Mesenchymal stem cell (in vitro differentiated cells and primary cell): ENCODE measurements at regions not wholly inside any gene's neighbourhood (a gene's known extent, or its start where the extent isn't known, plus 50 kb on each side); places are given as distances from the start of the nearest gene placed in this dataset.

Experiments used
- DNase-seq: peaks from one replicate; pipeline ENCODE4 v3.0.0-alpha.2; 2013
- H2AFZ ChIP-seq: one replicate; pipeline ENCODE4 v1.6.1; 2013; ENCODE audit warnings: low read depth, mild to moderate bottlenecking, control low read depth, inconsistent platforms, low read length, moderate library complexity
- H2AK5ac ChIP-seq: 2 replicates; pipeline ENCODE4 v1.6.1; 2013; ENCODE audit warnings: low read length, moderate library complexity, mild to moderate bottlenecking, inconsistent platforms; ENCODE audit not compliant: severe bottlenecking
- H2BK120ac ChIP-seq: one replicate; pipeline ENCODE4 v1.6.1; 2013; ENCODE audit warnings: low read depth, mild to moderate bottlenecking, inconsistent platforms, low read length, moderate library complexity
- H2BK12ac ChIP-seq, 2 experiments: one replicate each; pipeline ENCODE4 v1.6.1; 2013; ENCODE audit warnings: inconsistent platforms in 2 of 2, low read length in 2 of 2, mild to moderate bottlenecking in 2 of 2, moderate library complexity in 2 of 2, control low read depth in 1 of 2
- H2BK15ac ChIP-seq: one replicate; pipeline ENCODE4 v1.6.1; 2013; ENCODE audit warnings: mild to moderate bottlenecking, low read depth, inconsistent platforms; ENCODE audit not compliant: poor library complexity, severe bottlenecking
- H2BK5ac ChIP-seq: 2 replicates; pipeline ENCODE4 v1.6.1; 2013; ENCODE audit warnings: low read depth, mild to moderate bottlenecking, low read length, control low read depth, inconsistent platforms; ENCODE audit not compliant: poor library complexity, severe bottlenecking
- H3K14ac ChIP-seq, 2 experiments: one replicate each; pipeline ENCODE4 v1.6.1; 2013; ENCODE audit warnings: inconsistent platforms in 2 of 2, low read length in 2 of 2, control low read depth in 1 of 2, mild to moderate bottlenecking in 1 of 2, moderate library complexity in 1 of 2
- H3K18ac ChIP-seq, 2 experiments: one replicate each; pipeline ENCODE4 v1.6.1; 2013; ENCODE audit warnings: inconsistent platforms in 2 of 2, low read length in 2 of 2, control low read depth in 1 of 2, low read depth in 1 of 2, mild to moderate bottlenecking in 1 of 2
- H3K23ac ChIP-seq, 2 experiments: one replicate each; pipeline ENCODE4 v1.6.1; 2013; ENCODE audit warnings: inconsistent platforms in 2 of 2, low read length in 2 of 2, mild to moderate bottlenecking in 2 of 2, moderate library complexity in 2 of 2, control low read depth in 1 of 2
- H3K27ac ChIP-seq: 2 replicates; pipeline ENCODE4 v1.5.1; 2013; ENCODE audit warnings: mild to moderate bottlenecking, moderate library complexity, low read length, control low read depth, inconsistent platforms; ENCODE audit not compliant: poor library complexity, severe bottlenecking
- H3K27me3 ChIP-seq, 2 experiments: 2 replicates each; pipeline versions ENCODE4 v1.6.1 to v1.7.0; 2013; ENCODE audit warnings: low read length in 2 of 2, mild to moderate bottlenecking in 2 of 2, moderate library complexity in 2 of 2, control low read depth in 1 of 2, inconsistent platforms in 1 of 2; ENCODE audit not compliant: control insufficient read depth in 1 of 2, insufficient read depth in 1 of 2
- H3K36me3 ChIP-seq, 2 experiments: 2 replicates each; pipeline versions ENCODE4 v1.6.1 to v1.7.0; 2013; ENCODE audit warnings: low read length in 2 of 2, control low read depth in 1 of 2, inconsistent platforms in 1 of 2, low read depth in 1 of 2, mild to moderate bottlenecking in 1 of 2; ENCODE audit not compliant: insufficient read depth in 2 of 2, control insufficient read depth in 1 of 2
- H3K4ac ChIP-seq, 2 experiments: one replicate each; pipeline ENCODE4 v1.6.1; 2013; ENCODE audit warnings: inconsistent platforms in 2 of 2, low read length in 2 of 2, mild to moderate bottlenecking in 2 of 2, moderate library complexity in 2 of 2, control low read depth in 1 of 2, low read depth in 1 of 2
- H3K4me1 ChIP-seq: 2 replicates; pipeline ENCODE4 v1.6.1; 2013; ENCODE audit warnings: low read depth, low read length, control low read depth; ENCODE audit not compliant: control insufficient read depth, insufficient read depth
- H3K4me2 ChIP-seq: 2 replicates; pipeline ENCODE4 v1.6.1; 2013; ENCODE audit warnings: low read length, mild to moderate bottlenecking, inconsistent platforms; ENCODE audit not compliant: poor library complexity, severe bottlenecking
- H3K4me3 ChIP-seq, 2 experiments: 2 replicates each; pipeline versions ENCODE4 v1.5.1 to v1.7.0; 2013; ENCODE audit warnings: low read length in 2 of 2, mild to moderate bottlenecking in 2 of 2, control low read depth in 1 of 2, low read depth in 1 of 2; ENCODE audit not compliant: insufficient read depth in 1 of 2
- H3K79me1 ChIP-seq: replicated peaks from 2 replicates; pipeline ENCODE4 v1.6.1; 2013; ENCODE audit warnings: mild to moderate bottlenecking, control low read depth, low read length, inconsistent platforms; ENCODE audit not compliant: poor library complexity, severe bottlenecking
- H3K9ac ChIP-seq: 2 replicates; pipeline ENCODE4 v1.7.0; 2013; ENCODE audit warnings: mild to moderate bottlenecking, low read length, moderate library complexity
- H3K9me3 ChIP-seq: 2 replicates; pipeline ENCODE4 v1.7.0; 2013; ENCODE audit warnings: mild to moderate bottlenecking, low read length; ENCODE audit not compliant: control insufficient read depth
- H4K8ac ChIP-seq: one replicate; pipeline ENCODE4 v1.6.1; 2013; ENCODE audit warnings: inconsistent platforms, mild to moderate bottlenecking, low read length, moderate library complexity
- H4K91ac ChIP-seq: one replicate; pipeline ENCODE4 v1.6.1; 2013; ENCODE audit warnings: mild to moderate bottlenecking, low read length, inconsistent platforms
- WGBS: methylation state at CpG from one replicate; pipeline ENCODE4 v1.1.7; 2013; ENCODE audit warnings: mixed read lengths; 5-methylcytosine and 5-hydroxymethylcytosine counted together

DNA sequence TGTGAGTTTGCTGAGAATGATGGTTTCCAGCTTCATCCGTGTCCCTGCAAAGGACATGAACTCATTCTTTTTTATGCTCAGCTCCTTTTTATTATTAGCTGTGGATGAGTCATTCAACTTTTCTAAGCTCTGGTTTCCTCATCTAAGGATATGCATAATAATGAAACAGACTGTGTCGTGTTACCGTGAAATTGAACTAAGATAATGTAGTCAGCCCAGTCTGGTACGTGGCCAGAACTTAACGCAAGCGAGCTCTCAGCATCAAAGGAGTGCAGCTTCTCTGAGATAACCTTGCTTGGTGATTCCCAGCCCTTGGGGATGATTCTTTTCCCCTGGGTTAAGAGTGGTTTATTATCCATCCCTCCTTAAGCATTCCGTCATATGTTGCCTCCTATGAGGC is 454.3 kb upstream of the EEF2KMT start:
- Histone ChIP-seq H3K4me3 (no peak overlapping the region), H2AFZ (no peak overlapping the region), H3K79me1 (no peaks in the 10 kb centered on the region), H2AK5ac (no peak overlapping the region), H2BK12ac (no peak overlapping the region), H4K8ac (no peak overlapping the region), H3K9ac (no peak overlapping the region), H3K14ac (no peak overlapping the region), H3K18ac (no peak overlapping the region), H2BK15ac (no peak overlapping the region), H4K91ac (no peak overlapping the region), H3K4ac (no peak overlapping the region), H3K23ac (no peak overlapping the region), H3K27ac (no peak overlapping the region), H3K27me3 (no peaks in the 10 kb centered on the region), H2BK5ac (no peak overlapping the region), H2BK120ac (no peak overlapping the region), H3K9me3 (no peaks in the 10 kb centered on the region), H3K4me1 (no peaks in the 10 kb centered on the region), H3K36me3 (no peaks in the 10 kb centered on the region), H3K4me2 (no peak overlapping the region)
- DNase-seq = no peak
- WGBS = 77% methylated on average over 6 of the region's 7 CpGs

DNA sequence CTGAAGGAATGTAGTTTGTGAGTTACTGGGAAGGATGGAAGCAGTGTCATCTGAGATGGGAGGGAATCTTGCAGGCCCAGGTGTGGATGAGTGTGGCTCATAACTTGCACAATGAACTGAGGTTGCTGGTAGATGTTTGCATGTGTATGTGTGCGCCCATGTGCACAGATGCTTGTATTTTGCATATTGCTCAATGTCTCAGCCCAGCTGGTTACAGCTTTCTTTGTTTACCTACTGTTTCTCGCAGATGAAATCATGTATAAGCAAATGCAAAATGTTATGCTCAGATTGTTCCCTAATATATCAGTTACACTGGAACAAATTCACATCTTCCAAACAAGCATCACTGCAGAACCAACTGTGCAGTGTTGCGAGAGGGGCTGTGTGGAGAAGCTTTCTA is 452.2 kb upstream of the EEF2KMT start:
- Histone ChIP-seq H2AK5ac (no peak overlapping the region), H3K4me2 (no peak overlapping the region), H3K4me1 (no peaks in the 10 kb centered on the region), H2BK5ac (no peak overlapping the region), H3K79me1 (no peaks in the 10 kb centered on the region), H3K27ac (no peak overlapping the region), H3K36me3 (no peaks in the 10 kb centered on the region), H3K4me3 (no peak overlapping the region), H3K9ac (no peak overlapping the region), H3K18ac (no peak overlapping the region), H3K23ac (no peak overlapping the region), H3K4ac (no peak overlapping the region), H2AFZ (no peak overlapping the region), H3K14ac (no peak overlapping the region), H2BK15ac (no peak overlapping the region), H2BK12ac (no peak overlapping the region), H3K27me3 (no peaks in the 10 kb centered on the region), H2BK120ac (no peak overlapping the region), H4K91ac (no peak overlapping the region), H4K8ac (no peak overlapping the region), H3K9me3 (no peaks in the 10 kb centered on the region)
- no peak for DNase-seq
- WGBS = 69% methylated on average over 2 of the region's 3 CpGs

DNA sequence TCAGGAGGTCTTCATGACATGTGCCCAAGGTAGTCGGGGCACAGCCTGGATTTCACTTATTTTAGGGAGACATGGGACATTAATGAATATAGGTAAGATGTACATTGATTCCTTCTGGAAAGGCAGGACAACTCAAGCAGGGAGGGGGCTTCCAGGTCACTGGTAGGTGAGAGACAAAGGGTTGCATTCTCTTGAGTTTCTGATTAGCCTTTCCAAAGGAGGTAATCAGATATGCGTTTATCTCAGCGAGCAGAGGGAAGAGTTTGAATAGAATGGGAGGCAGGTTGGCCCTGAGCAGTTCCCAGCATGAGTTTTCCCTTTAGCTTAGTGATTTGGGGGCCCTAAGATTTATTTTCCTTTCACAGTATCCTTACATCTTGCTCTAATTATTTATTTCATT is 443.8 kb upstream of the EEF2KMT start:
- H3K4ac ChIP-seq = no peak overlapping the region
- no peak overlapping the region for H3K18ac ChIP-seq
- H2BK5ac ChIP-seq = no peak overlapping the region
- H4K91ac ChIP-seq = no peak overlapping the region
- no peaks in the 10 kb centered on the region for H3K4me1 ChIP-seq
- no peak overlapping the region for H2BK12ac ChIP-seq
- no peak overlapping the region for H3K9ac ChIP-seq
- 30% methylated on average over 3 of the region's 3 CpGs for WGBS
- H3K4me2 ChIP-seq = no peak overlapping the region
- no peak overlapping the region for H2AK5ac ChIP-seq
- DNase-seq = no peak
- H3K9me3 ChIP-seq = peaks cover 6% of the 10 kb centered on the region
- H3K79me1 ChIP-seq = no peaks in the 10 kb centered on the region
- no peak overlapping the region for H3K4me3 ChIP-seq
- H3K27ac ChIP-seq = no peak overlapping the region
- H3K36me3 ChIP-seq = no peaks in the 10 kb centered on the region
- no peak overlapping the region for H2BK120ac ChIP-seq
- H3K14ac ChIP-seq = no peak overlapping the region
- no peaks in the 10 kb centered on the region for H3K27me3 ChIP-seq
- no peak overlapping the region for H2BK15ac ChIP-seq
- no peak overlapping the region for H4K8ac ChIP-seq
- H3K23ac ChIP-seq = no peak overlapping the region
- no peak overlapping the region for H2AFZ ChIP-seq

DNA sequence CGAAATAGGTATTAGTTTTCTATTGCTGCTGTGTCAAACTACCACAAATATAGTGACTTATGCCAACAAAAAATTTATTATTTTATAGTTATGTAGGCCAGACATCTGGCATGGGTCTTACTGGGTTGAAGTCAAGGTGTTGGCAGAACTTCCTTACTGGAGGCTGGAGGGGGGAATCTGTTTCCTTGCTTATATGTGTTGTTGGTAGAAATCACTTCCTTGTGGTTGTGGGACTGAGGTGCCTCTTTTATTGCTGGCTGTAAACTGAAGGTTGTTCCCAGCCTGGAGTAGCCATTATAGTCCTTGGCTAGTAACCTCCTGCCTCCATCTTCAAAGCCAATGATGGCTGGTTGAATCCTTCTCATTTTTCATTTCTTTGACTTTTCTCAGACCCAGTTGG is 439.8 kb upstream of the EEF2KMT start:
- Histone ChIP-seq H2BK5ac (no peak overlapping the region), H3K4me1 (no peaks in the 10 kb centered on the region), H3K23ac (no peak overlapping the region), H3K9me3 (peaks cover 17% of the 10 kb centered on the region), H2BK12ac (no peak overlapping the region), H3K4ac (no peak overlapping the region), H2AK5ac (no peak overlapping the region), H3K4me3 (no peak overlapping the region), H3K79me1 (no peaks in the 10 kb centered on the region), H3K18ac (no peak overlapping the region), H3K27ac (no peak overlapping the region), H2BK15ac (no peak overlapping the region), H3K14ac (no peak overlapping the region), H3K36me3 (no peaks in the 10 kb centered on the region), H2AFZ (no peak overlapping the region), H3K9ac (no peak overlapping the region), H3K4me2 (no peak overlapping the region), H4K91ac (no peak overlapping the region), H3K27me3 (no peaks in the 10 kb centered on the region), H4K8ac (no peak overlapping the region), H2BK120ac (no peak overlapping the region)
- no CpG with 5 or more reads among the region's 1 CpG for WGBS
- no peak for DNase-seq
